Endothelial cell of umbilical vein (primary cell): ENCODE measurements at regions not wholly inside any gene's neighbourhood (a gene's known extent, or its start where the extent isn't known, plus 50 kb on each side); places are given as distances from the start of the nearest gene placed in this dataset.

ENCODE experiments used
- BruUV-seq: library from RNA; stranded (reverse); fragments of 400-500 nt; replicated peaks from 2 replicates; lab custom pipeline; 2021; lab: Mats Ljungman, UMichigan
- CTCF ChIA-PET: fragments of 300-600, 350-600 bp; sonication (Branson Sonifier 250); formaldehyde crosslinking; loops from one replicate; lab custom pipeline; 2021; ENCODE audit warnings: antibody characterized with exemption, inconsistent platforms; lab: Charles Lee
- POLR2A ChIA-PET: fragments of 300-600, 350-600 bp; sonication (Branson Sonifier 250); formaldehyde crosslinking; loops from one replicate; lab custom pipeline; 2021; ENCODE audit warnings: antibody characterized with exemption, inconsistent platforms; lab: Charles Lee
- DNase-seq: peaks from one replicate; pipeline ENCODE4 v3.0.0-alpha.2; 2011; ENCODE audit warnings: low read depth, low spot score
- FAIRE-seq: peaks from 2 replicates; lab custom pipeline; 2011; peaks lifted over from hg19 to GRCh38; lab: Jason Lieb, UNC
- H2AFZ ChIP-seq: 2 replicates; pipeline ENCODE4 v1.6.0; 2012; ENCODE audit warnings: low read depth, low read length, control low read depth, inconsistent platforms
- H3K27ac ChIP-seq: 2 replicates; pipeline ENCODE4 v1.5.1; 2011; ENCODE audit warnings: low read depth, mild to moderate bottlenecking, control low read depth, low read length, moderate library complexity; ENCODE audit not compliant: insufficient read depth
- H3K27me3 ChIP-seq, 2 experiments: 2 replicates each; pipeline versions ENCODE4 v1.6.0 to v1.6.1; 2011; ENCODE audit warnings: low read length in 2 of 2, mixed read lengths in 1 of 2; ENCODE audit not compliant: control insufficient read depth in 2 of 2, insufficient read depth in 2 of 2
- H3K36me3 ChIP-seq, 2 experiments: 2 replicates in 1 of 2; 3 replicates in 1 of 2; pipeline ENCODE4 v1.5.1; 2011; ENCODE audit warnings: low read length in 2 of 2, mild to moderate bottlenecking in 1 of 2, moderate library complexity in 1 of 2; ENCODE audit not compliant: control insufficient read depth in 2 of 2, insufficient read depth in 2 of 2; ENCODE audit errors: extremely low read depth in 1 of 2
- H3K4me1 ChIP-seq: 3 replicates; pipeline ENCODE4 v1.5.1; 2011; ENCODE audit warnings: mild to moderate bottlenecking, low read length; ENCODE audit not compliant: control insufficient read depth, insufficient read depth; ENCODE audit errors: extremely low read depth
- H3K4me2 ChIP-seq: 2 replicates; pipeline ENCODE4 v1.6.1; 2011; ENCODE audit warnings: low read length, control low read depth, mixed read lengths; ENCODE audit not compliant: insufficient read depth
- H3K4me3 ChIP-seq, 3 experiments: fragments of 200-600 bp in 1 of 3; sonication (generic), shearing (Covaris generic) in 1 of 3; replicated peaks in 1 of 3; 2 replicates each; pipeline ENCODE4 v1.5.1; 2011 to 2016; ENCODE audit warnings: control low read depth in 3 of 3, low read length in 3 of 3, mild to moderate bottlenecking in 2 of 3, inconsistent platforms in 1 of 3, low read depth in 1 of 3, moderate library complexity in 1 of 3; ENCODE audit not compliant: insufficient read depth in 1 of 3
- H3K79me2 ChIP-seq: 2 replicates; pipeline ENCODE4 v1.6.0; 2012; ENCODE audit warnings: low read length, inconsistent platforms; ENCODE audit not compliant: control insufficient read depth, insufficient read depth
- H3K9ac ChIP-seq: replicated peaks from 2 replicates; pipeline ENCODE3; 2011; ENCODE audit warnings: low read length, control low read depth; ENCODE audit not compliant: insufficient read depth; ENCODE audit errors: extremely low read depth
- H3K9me1 ChIP-seq: replicated peaks from 3 replicates; pipeline ENCODE4 v1.6.0; 2011; ENCODE audit warnings: mild to moderate bottlenecking, low read length; ENCODE audit not compliant: control insufficient read depth, insufficient read depth; ENCODE audit errors: extremely low read depth
- H3K9me3 ChIP-seq: replicated peaks from 2 replicates; pipeline ENCODE4 v1.5.1; 2012; ENCODE audit warnings: low read length, inconsistent platforms; ENCODE audit not compliant: control insufficient read depth, insufficient read depth
- H4K20me1 ChIP-seq: replicated peaks from 2 replicates; pipeline ENCODE3; 2011; ENCODE audit warnings: mild to moderate bottlenecking, low read length; ENCODE audit not compliant: control insufficient read depth, insufficient read depth; ENCODE audit errors: extremely low read depth
- EZH2 ChIP-seq: IDR thresholded peaks from 2 replicates; pipeline ENCODE4 v1.6.1; 2012; ENCODE audit warnings: borderline replicate concordance, low read depth, mild to moderate bottlenecking, moderate library complexity, low read length, inconsistent platforms; ENCODE audit not compliant: severe bottlenecking
- FOS ChIP-seq: IDR thresholded peaks from 2 replicates; pipeline ENCODE4 v1.6.1; 2011; ENCODE audit warnings: mild to moderate bottlenecking, low read length, moderate library complexity, borderline replicate concordance; ENCODE audit not compliant: insufficient read depth
- GATA2 ChIP-seq: IDR thresholded peaks from 2 replicates; pipeline ENCODE4 v1.7.0; 2011; ENCODE audit warnings: low read depth, mild to moderate bottlenecking, moderate library complexity, mixed read lengths, low read length; ENCODE audit not compliant: insufficient read length, insufficient read depth
- JUN ChIP-seq: IDR thresholded peaks from 2 replicates; pipeline ENCODE4 v1.6.1; 2011; ENCODE audit warnings: borderline replicate concordance, low read depth; ENCODE audit not compliant: insufficient read length, insufficient read depth
- MYC ChIP-seq: IDR thresholded peaks from one replicate; pipeline ENCODE4 v1.6.1; 2011; ENCODE audit warnings: mild to moderate bottlenecking, low read depth, low read length
- POLR2A ChIP-seq: IDR thresholded peaks from 2 replicates; pipeline ENCODE4 v1.6.1; 2012; ENCODE audit warnings: low read depth, mild to moderate bottlenecking, control low read depth, low read length
- POLR2AphosphoS5 ChIP-seq: IDR thresholded peaks from 2 replicates; pipeline ENCODE4 v1.6.1; 2012; ENCODE audit warnings: low read depth, mild to moderate bottlenecking, control low read depth, low read length, moderate library complexity; ENCODE audit not compliant: insufficient read depth
- dilution Hi-C: fragments of 300-500 bp; cut with MboI; formaldehyde crosslinking; loops from one replicate; pipeline ENCODE4 v1.15.0; 2019; ENCODE audit warnings: low sequenced_read_pairs; ENCODE audit not compliant: extremely low pct_ligation_motif_present
- intact Hi-C: fragments of 100-400 bp; cut with micrococcal nuclease; formaldehyde crosslinking; loops from one replicate; pipeline ENCODE4 v1.10.0; 2022
- TF ChIP-seq, protein P1 (sequence below), 2 donors: IDR thresholded peaks; 1 replicate in 1 of 2; 2 replicates in 1 of 2; pipeline ENCODE4 v1.5.1; 2011; ENCODE audit warnings: low read length in 2 of 2, mild to moderate bottlenecking in 2 of 2, moderate library complexity in 2 of 2, control low read depth in 1 of 2, inconsistent platforms in 1 of 2, low read depth in 1 of 2; ENCODE audit not compliant: insufficient read depth in 1 of 2; ENCODE audit errors: extremely low read depth in 1 of 2
- TF ChIP-seq, protein P2 (sequence below): IDR thresholded peaks from 2 replicates; pipeline ENCODE4 v1.6.1; 2011; ENCODE audit not compliant: insufficient read depth, insufficient read length

DNA sequence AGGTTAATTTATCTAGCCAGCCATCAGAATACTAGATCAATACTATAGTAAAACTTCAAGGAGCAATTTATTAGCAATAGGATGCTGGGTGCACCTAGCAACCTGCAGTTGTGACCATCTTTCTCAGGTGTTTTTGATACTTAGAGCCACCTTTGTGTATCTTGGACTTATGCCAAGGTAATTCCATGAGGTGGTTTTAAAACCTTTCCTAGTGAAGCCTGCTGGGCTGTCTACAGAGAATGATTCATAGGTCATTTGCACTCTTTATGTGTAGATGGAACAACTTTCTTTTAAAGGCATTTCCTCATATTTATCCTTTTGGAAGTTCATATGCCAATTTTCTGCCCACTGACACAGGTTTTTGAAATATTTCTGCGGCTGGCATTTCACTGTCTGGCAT lies 1030.1 kb upstream of the POU3F3 start:
- BruUV-seq: no TSS peak

More for the DNA sequence above, 1030.1 kb upstream of the POU3F3 start:
- TF ChIP-seq, protein P1, sequence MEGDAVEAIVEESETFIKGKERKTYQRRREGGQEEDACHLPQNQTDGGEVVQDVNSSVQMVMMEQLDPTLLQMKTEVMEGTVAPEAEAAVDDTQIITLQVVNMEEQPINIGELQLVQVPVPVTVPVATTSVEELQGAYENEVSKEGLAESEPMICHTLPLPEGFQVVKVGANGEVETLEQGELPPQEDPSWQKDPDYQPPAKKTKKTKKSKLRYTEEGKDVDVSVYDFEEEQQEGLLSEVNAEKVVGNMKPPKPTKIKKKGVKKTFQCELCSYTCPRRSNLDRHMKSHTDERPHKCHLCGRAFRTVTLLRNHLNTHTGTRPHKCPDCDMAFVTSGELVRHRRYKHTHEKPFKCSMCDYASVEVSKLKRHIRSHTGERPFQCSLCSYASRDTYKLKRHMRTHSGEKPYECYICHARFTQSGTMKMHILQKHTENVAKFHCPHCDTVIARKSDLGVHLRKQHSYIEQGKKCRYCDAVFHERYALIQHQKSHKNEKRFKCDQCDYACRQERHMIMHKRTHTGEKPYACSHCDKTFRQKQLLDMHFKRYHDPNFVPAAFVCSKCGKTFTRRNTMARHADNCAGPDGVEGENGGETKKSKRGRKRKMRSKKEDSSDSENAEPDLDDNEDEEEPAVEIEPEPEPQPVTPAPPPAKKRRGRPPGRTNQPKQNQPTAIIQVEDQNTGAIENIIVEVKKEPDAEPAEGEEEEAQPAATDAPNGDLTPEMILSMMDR (IDR thresholded peaks at IDR 0.05; ENCODE audit: extremely low read depth in 1 of 2, insufficient read depth in 1 of 2, low read depth in 1 of 2, low read length in 2 of 2): no peak
- no peak for TF ChIP-seq GATA2
- TF ChIP-seq EZH2: no peak
- no peak for TF ChIP-seq POLR2A
- no peak for TF ChIP-seq FOS
- no peak for TF ChIP-seq JUN
- no peak for TF ChIP-seq MYC
- TF ChIP-seq POLR2AphosphoS5: no peak
- TF ChIP-seq, protein P2, sequence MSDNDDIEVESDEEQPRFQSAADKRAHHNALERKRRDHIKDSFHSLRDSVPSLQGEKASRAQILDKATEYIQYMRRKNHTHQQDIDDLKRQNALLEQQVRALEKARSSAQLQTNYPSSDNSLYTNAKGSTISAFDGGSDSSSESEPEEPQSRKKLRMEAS: no peak
- no peak overlapping the region for H2AFZ ChIP-seq
- no peak for FAIRE-seq
- intact Hi-C loops: no loop called here
- no peaks in the 10 kb centered on the region for H3K4me1 ChIP-seq
- no peak overlapping the region for H3K27ac ChIP-seq
- H3K27me3 ChIP-seq: no peaks in the 10 kb centered on the region
- POLR2A ChIA-PET: no interaction called here
- no peak overlapping the region for H3K9ac ChIP-seq
- no peaks in the 10 kb centered on the region for H4K20me1 ChIP-seq
- DNase-seq: no peak
- no peaks in the 10 kb centered on the region for H3K36me3 ChIP-seq
- CTCF ChIA-PET: no interaction called here
- no peak overlapping the region for H3K4me2 ChIP-seq
- no peaks in the 10 kb centered on the region for H3K9me1 ChIP-seq
- dilution Hi-C loops: no loop called here
- no peaks in the 10 kb centered on the region for H3K79me2 ChIP-seq
- H3K9me3 ChIP-seq: peaks cover 2% of the 10 kb centered on the region
- H3K4me3 ChIP-seq: no peak overlapping the region
